ENCODE measurements at regions not wholly inside any gene's neighbourhood (a gene's known extent, or its start where the extent isn't known, plus 50 kb on each side); places are given as distances from the start of the nearest gene placed in this dataset.

DNA sequence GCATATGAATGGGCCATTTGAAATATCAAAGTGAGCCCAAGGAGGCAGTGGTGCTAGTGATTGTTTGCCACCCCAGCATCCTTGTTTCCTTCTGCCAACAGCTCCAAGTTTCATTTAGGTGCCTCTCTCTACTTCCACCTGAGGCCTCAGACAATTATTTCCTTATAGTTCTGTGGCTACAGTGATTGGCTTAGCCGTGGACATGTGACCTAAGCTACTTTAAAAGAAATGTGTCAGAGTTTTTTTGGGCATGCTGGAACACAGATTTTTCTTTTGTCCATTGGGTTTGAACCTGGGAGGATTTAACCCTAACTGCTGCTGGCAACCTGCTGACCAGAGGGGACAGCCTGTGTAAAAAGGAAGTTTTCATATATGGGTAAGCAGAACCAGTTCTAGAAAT is 319.4 kb downstream of the CD109 start:
- no peak for TF ChIP-seq ARNTL (CRISPR knock-in tag; IDR thresholded peaks at IDR 0.05; ENCODE audit: borderline replicate concordance, low read depth)
- no peak for TF ChIP-seq OSR1 (CRISPR knock-in tag; IDR thresholded peaks at IDR 0.05)
- no peak for TF ChIP-seq RARB (CRISPR knock-in tag; IDR thresholded peaks at IDR 0.05)
- TF ChIP-seq CSDC2 (CRISPR knock-in tag; IDR thresholded peaks at IDR 0.05) = no peak
- TF ChIP-seq, protein P1, sequence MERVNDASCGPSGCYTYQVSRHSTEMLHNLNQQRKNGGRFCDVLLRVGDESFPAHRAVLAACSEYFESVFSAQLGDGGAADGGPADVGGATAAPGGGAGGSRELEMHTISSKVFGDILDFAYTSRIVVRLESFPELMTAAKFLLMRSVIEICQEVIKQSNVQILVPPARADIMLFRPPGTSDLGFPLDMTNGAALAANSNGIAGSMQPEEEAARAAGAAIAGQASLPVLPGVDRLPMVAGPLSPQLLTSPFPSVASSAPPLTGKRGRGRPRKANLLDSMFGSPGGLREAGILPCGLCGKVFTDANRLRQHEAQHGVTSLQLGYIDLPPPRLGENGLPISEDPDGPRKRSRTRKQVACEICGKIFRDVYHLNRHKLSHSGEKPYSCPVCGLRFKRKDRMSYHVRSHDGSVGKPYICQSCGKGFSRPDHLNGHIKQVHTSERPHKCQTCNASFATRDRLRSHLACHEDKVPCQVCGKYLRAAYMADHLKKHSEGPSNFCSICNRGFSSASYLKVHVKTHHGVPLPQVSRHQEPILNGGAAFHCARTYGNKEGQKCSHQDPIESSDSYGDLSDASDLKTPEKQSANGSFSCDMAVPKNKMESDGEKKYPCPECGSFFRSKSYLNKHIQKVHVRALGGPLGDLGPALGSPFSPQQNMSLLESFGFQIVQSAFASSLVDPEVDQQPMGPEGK (CRISPR knock-in tag; IDR thresholded peaks at IDR 0.05; ENCODE audit: borderline replicate concordance) = no peak

Measured in SK-N-SH treated with all-trans-retinoic acid at 6 μM for 48 hours (cell line).